ENCODE measurements at regions not wholly inside any gene's neighbourhood (a gene's known extent, or its start where the extent isn't known, plus 50 kb on each side); places are given as distances from the start of the nearest gene placed in this dataset.

GRCh38 chr6:49300443-49300842 is 162.6 kb downstream of the MMUT start:
- H2AFZ ChIP-seq (ENCODE audit: low read length), result no peak overlapping the region

More at GRCh38 chr6:49300443-49300842, 162.6 kb downstream of the MMUT start:
- Histone ChIP-seq H3K27ac (ENCODE audit: extremely low read length, insufficient read depth, low read length) (no peak overlapping the region), H3K9me3 (ENCODE audit: low read length) (no peaks in the 10 kb centered on the region), H3K79me2 (ENCODE audit: insufficient read depth, low read length) (no peaks in the 10 kb centered on the region), H3K9ac (ENCODE audit: insufficient read depth, low read depth, low read length) (no peak overlapping the region), H3K4me3 (replicated peaks in 1 of 3; ENCODE audit: insufficient read depth in 1 of 3, low read depth in 2 of 3, low read length in 3 of 3) (no peak overlapping the region), H4K20me1 (ENCODE audit: insufficient read depth, low read length) (no peaks in the 10 kb centered on the region), H3K4me2 (ENCODE audit: low read depth, low read length) (no peak overlapping the region), H3K4me1 (ENCODE audit: insufficient read depth, low read length) (no peaks in the 10 kb centered on the region), H3K27me3 (ENCODE audit: control insufficient read depth in 1 of 2, insufficient read depth in 2 of 2, low read length in 2 of 2) (no peaks in the 10 kb centered on the region), H3K36me3 (replicated peaks in 1 of 2; ENCODE audit: control insufficient read depth in 1 of 2, insufficient read depth in 2 of 2, low read length in 2 of 2) (no peaks in the 10 kb centered on the region)
- ChIA-PET POLR2A (no interaction called here), CTCF (ENCODE audit: low intra/inter-chr PET ratio, low total read pairs) (no interaction called here)
- FAIRE-seq, result no peak
- no peak for ATAC-seq
- BruUV-seq (replicated peaks), result no TSS peak
- no peak for TF ChIP-seq RARG (CRISPR knock-in tag; IDR thresholded peaks at IDR 0.05; ENCODE audit: low read depth)
- no peak for TF ChIP-seq POLR2AphosphoS2 (IDR thresholded peaks at IDR 0.05; ENCODE audit: low read depth, low read length)
- no peak for TF ChIP-seq MTA1 (CRISPR knock-in tag; IDR thresholded peaks at IDR 0.05; ENCODE audit: borderline replicate concordance)
- no peak for TF ChIP-seq ZBED4 (CRISPR knock-in tag; IDR thresholded peaks at IDR 0.05; ENCODE audit: borderline replicate concordance)
- in situ Hi-C loops (cut with HindIII; ENCODE audit: extremely low pct_ligation_motif_present, low pct_unique_long_range_greater_than_20kb) (no loop called here), intact Hi-C loops (cut with micrococcal nuclease; ENCODE audit: unreplicated experiment) (loop anchor here (1.0 kb wide), 1 partner anchor 40 kb away; no protein-coding TSS in a partner anchor)
- WGBS (ENCODE audit: low lambda C conversion rate), result 0% methylated on average over 1 of the region's 1 CpG
- DNase-seq (ENCODE audit: low spot score), result no peak
